ENCODE measurements at regions not wholly inside any gene's neighbourhood (a gene's known extent, or its start where the extent isn't known, plus 50 kb on each side); places are given as distances from the start of the nearest gene placed in this dataset.
"Not testable (repeated sequence)": the region's sequence is repeated elsewhere in the genome, so short reads cannot be mapped to it uniquely, and the experiment has no call there.

GRCh38 chr7:11252011-11252607 is 278.4 kb downstream of the PHF14 start:
- Mint-ChIP-seq H3K36me3 (ENCODE audit: low read depth) (no peaks in the 10 kb centered on the region), H3K27me3 (no peaks in the 10 kb centered on the region), H3K4me3 (no peak overlapping the region), H3K9me3 (no peaks in the 10 kb centered on the region), H3K4me1 (no peaks in the 10 kb centered on the region), H3K27ac (no peak overlapping the region)
- ChIA-PET POLR2A (no interaction called here), CTCF (no interaction called here)
- DNase-seq: no peak

DNA sequence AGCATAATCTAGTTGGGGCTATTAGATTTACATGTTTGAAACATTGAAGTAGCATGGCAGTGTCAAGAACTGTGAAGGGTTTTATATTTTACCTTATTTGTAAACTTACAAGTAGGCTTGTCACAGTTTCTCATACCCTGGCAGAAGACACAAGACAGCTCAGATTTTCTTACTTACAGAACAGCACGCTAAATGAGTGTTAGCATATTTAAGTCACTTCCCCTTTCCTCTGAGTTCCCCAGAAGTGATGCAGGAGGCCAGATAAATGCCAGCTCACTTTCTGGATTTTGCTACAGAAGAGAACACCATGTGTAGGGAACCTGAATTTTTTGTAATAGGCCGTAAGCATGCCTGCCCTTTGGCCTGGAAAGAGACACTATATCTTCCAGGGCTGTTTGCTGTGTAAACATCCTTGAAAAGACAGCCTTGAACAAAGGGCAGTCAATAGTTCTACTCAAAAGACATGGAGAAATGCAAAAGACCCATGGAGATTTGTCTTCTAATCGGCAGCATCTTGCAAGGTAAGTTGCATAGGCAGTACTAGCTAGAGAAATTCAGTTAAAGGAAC is 279.1 kb downstream of the PHF14 start:
- no peak for DNase-seq
- no peaks in the 10 kb centered on the region for H3K36me3 Mint-ChIP-seq (ENCODE audit: low read depth)
- ChIA-PET POLR2A (no interaction called here), CTCF (no interaction called here)
- H3K27ac Mint-ChIP-seq: no peak overlapping the region
- no peaks in the 10 kb centered on the region for H3K9me3 Mint-ChIP-seq
- no peak overlapping the region for H3K4me3 Mint-ChIP-seq
- H3K27me3 Mint-ChIP-seq: no peaks in the 10 kb centered on the region
- H3K4me1 Mint-ChIP-seq: no peaks in the 10 kb centered on the region

GRCh38 chr7:11256501-11256900 is 282.8 kb downstream of the PHF14 start:
- no peak for DNase-seq
- no peaks in the 10 kb centered on the region for H3K4me1 Mint-ChIP-seq
- peaks cover 4% of the 10 kb centered on the region for H3K27me3 Mint-ChIP-seq
- H3K36me3 Mint-ChIP-seq (ENCODE audit: low read depth): no peaks in the 10 kb centered on the region
- no peak overlapping the region for H3K4me3 Mint-ChIP-seq
- H3K27ac Mint-ChIP-seq: no peak overlapping the region
- POLR2A ChIA-PET: no interaction called here
- CTCF ChIA-PET: no interaction called here
- no peaks in the 10 kb centered on the region for H3K9me3 Mint-ChIP-seq

DNA sequence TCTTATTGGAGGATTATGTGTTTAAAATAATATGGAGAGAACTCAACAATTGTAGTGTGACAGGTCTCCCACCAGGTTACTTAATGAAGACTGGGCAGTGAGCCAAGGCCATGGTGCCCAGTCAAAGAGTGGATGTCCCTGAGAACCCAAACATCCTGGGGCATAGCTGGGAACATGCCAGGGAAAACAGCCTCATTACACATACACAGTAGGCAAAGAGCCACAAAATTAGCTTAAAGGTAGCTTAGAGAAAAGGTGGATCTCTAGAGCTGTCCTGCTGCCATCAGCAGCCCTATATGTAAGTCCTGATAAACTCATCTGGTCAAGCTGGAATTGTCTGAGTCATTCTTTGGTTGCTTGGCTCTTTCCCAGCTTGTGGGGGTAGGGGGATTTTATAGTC is 287.8 kb downstream of the PHF14 start:
- H3K36me3 Mint-ChIP-seq (ENCODE audit: low read depth): no peaks in the 10 kb centered on the region
- no peak for DNase-seq
- H3K27me3 Mint-ChIP-seq: peaks cover 4% of the 10 kb centered on the region
- ChIA-PET POLR2A (no interaction called here), CTCF (no interaction called here)
- no peaks in the 10 kb centered on the region for H3K9me3 Mint-ChIP-seq
- H3K4me1 Mint-ChIP-seq: no peaks in the 10 kb centered on the region
- no peak overlapping the region for H3K27ac Mint-ChIP-seq
- no peak overlapping the region for H3K4me3 Mint-ChIP-seq

DNA sequence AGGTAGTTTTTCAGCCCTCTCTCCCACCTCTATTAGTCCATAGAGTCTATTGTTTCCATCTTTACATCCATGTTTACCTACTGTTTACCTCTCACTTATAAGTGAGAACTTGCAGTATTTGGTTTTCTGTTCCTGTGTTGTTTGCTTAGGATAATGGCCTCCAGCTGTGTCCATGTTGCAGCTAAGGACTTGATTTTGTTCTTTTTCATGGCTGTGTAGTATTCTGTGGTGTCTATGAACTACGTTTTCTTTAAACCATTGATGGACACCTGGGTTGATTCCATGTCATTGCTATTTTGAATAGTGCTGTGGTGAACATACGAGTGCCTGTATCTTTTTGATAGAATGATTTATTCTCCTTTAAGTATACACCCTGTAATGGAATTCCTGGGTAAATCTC is 292.4 kb downstream of the PHF14 start:
- CTCF ChIA-PET: no interaction called here
- Mint-ChIP-seq H3K4me3 (no peak overlapping the region), H3K4me1 (no peaks in the 10 kb centered on the region), H3K27me3 (no peaks in the 10 kb centered on the region), H3K36me3 (ENCODE audit: low read depth) (no peaks in the 10 kb centered on the region), H3K27ac (no peak overlapping the region), H3K9me3 (no peaks in the 10 kb centered on the region)
- no peak for DNase-seq
- POLR2A ChIA-PET: no interaction called here

DNA sequence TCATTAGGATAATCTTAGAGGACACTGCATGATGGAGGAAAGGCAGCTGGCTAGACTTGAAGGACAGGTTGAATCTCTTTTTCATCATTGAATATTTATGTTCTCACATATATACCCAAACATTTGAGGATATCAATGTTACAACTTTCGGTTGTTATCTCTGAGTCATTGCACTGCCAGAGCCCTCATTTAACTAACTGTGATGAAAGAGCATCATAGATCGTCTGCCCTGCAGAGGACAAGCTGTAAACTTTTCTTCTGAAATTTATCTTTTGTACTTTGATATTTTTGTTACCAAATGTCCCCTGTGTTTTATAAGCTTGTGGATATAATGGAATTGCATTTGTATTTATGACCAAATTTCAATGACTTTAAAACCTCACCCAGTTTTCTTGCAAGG is 298.7 kb downstream of the PHF14 start:
- DNase-seq: no peak
- no peaks in the 10 kb centered on the region for H3K9me3 Mint-ChIP-seq
- no peaks in the 10 kb centered on the region for H3K36me3 Mint-ChIP-seq (ENCODE audit: low read depth)
- ChIA-PET POLR2A (no interaction called here), CTCF (no interaction called here)
- H3K27ac Mint-ChIP-seq: no peak overlapping the region
- H3K27me3 Mint-ChIP-seq: no peaks in the 10 kb centered on the region
- H3K4me3 Mint-ChIP-seq: no peak overlapping the region
- H3K4me1 Mint-ChIP-seq: no peaks in the 10 kb centered on the region

DNA sequence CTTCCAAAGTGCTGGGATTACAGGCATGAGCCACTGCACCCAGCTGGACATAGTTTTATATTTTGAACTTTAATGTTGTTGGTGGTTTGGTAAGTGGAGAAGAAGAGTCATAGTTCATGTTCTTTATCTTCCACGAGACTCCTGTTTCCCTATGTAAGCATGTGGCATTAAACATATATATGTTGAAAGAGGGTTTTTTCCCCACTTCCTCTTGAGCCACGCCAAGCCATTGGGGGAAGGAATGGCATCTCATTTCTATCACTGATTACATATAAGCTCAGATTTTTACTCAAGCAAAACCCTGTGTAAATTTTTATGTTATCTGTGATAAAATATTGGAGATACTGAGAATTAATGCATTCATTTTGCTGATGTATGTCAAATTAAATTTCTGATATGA is 300.4 kb downstream of the PHF14 start:
- Mint-ChIP-seq H3K4me3 (no peak overlapping the region), H3K27ac (no peak overlapping the region), H3K9me3 (no peaks in the 10 kb centered on the region), H3K27me3 (no peaks in the 10 kb centered on the region), H3K36me3 (ENCODE audit: low read depth) (no peaks in the 10 kb centered on the region), H3K4me1 (no peaks in the 10 kb centered on the region)
- ChIA-PET POLR2A (no interaction called here), CTCF (no interaction called here)
- DNase-seq: no peak

- Mint-ChIP-seq H3K4me3 (no peak overlapping the region), H3K36me3 (ENCODE audit: low read depth) (no peaks in the 10 kb centered on the region), H3K9me3 (no peaks in the 10 kb centered on the region), H3K4me1 (no peaks in the 10 kb centered on the region), H3K27me3 (no peaks in the 10 kb centered on the region), H3K27ac (no peak overlapping the region)
- CTCF ChIA-PET: no interaction called here
- no peak for DNase-seq
- POLR2A ChIA-PET: no interaction called here
These were observed 308.3 kb downstream of the PHF14 start for GRCh38 chr7:11281953-11282352.

DNA sequence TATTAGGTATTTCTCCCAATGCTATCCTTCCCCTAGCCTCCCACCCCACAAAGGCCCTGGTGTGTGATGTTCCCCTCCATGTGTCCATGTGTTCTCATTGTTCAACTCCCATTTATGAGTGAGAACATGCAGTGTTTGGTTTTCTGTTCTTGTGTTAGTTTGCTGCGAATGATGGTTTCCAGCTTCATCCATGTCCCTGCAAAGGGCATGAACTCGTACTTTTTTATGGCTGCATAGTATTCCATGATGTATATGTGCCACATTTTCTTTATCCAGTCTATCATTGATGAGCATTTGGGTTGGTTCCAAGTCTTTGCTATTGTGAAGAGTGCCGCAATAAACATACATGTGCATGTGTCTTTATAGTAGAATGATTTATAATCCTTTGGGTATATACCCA is 309.9 kb downstream of the PHF14 start:
- POLR2A ChIA-PET; H3K4me1 Mint-ChIP-seq; H3K4me3 Mint-ChIP-seq; H3K9me3 Mint-ChIP-seq; H3K36me3 Mint-ChIP-seq (ENCODE audit: low read depth); H3K27ac Mint-ChIP-seq; H3K27me3 Mint-ChIP-seq; DNase-seq; CTCF ChIA-PET: not testable (repeated sequence)

- H3K27me3 Mint-ChIP-seq: no peaks in the 10 kb centered on the region
- ChIA-PET POLR2A (no interaction called here), CTCF (no interaction called here)
- no peaks in the 10 kb centered on the region for H3K36me3 Mint-ChIP-seq (ENCODE audit: low read depth)
- no peaks in the 10 kb centered on the region for H3K9me3 Mint-ChIP-seq
- H3K4me3 Mint-ChIP-seq: no peak overlapping the region
- no peak overlapping the region for H3K27ac Mint-ChIP-seq
- no peaks in the 10 kb centered on the region for H3K4me1 Mint-ChIP-seq
- no peak for DNase-seq
These were observed 317.2 kb downstream of the PHF14 start for GRCh38 chr7:11290863-11291262.

DNA sequence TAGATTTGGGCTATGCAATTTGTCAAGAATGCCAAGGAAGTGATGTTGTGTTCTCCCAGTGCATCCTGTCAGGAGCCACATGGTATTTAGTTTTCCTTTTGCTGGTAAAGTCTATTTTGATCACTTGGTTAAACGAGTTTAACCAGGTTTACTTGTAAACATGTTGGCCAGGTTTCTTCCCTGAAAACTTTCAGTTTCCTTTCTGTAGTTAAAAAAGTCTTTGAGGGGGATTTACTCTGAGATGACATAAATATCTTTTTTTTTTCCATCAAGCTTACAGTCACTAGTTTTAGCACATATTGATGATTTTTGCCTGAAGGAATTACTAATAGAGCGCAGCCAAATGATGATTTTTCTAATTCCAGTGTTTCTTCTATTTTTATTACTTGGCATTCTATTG is 320.5 kb downstream of the PHF14 start:
- Mint-ChIP-seq H3K9me3 (no peaks in the 10 kb centered on the region), H3K27me3 (no peaks in the 10 kb centered on the region), H3K4me1 (no peaks in the 10 kb centered on the region), H3K36me3 (ENCODE audit: low read depth) (no peaks in the 10 kb centered on the region), H3K4me3 (no peak overlapping the region), H3K27ac (no peak overlapping the region)
- ChIA-PET POLR2A (no interaction called here), CTCF (no interaction called here)
- no peak for DNase-seq

GRCh38 chr7:11294965-11295364 is 321.3 kb downstream of the PHF14 start:
- no peaks in the 10 kb centered on the region for H3K27me3 Mint-ChIP-seq
- no peaks in the 10 kb centered on the region for H3K36me3 Mint-ChIP-seq (ENCODE audit: low read depth)
- H3K4me3 Mint-ChIP-seq: no peak overlapping the region
- CTCF ChIA-PET: no interaction called here
- DNase-seq: no peak
- no peaks in the 10 kb centered on the region for H3K9me3 Mint-ChIP-seq
- POLR2A ChIA-PET: no interaction called here
- H3K4me1 Mint-ChIP-seq: no peaks in the 10 kb centered on the region
- no peak overlapping the region for H3K27ac Mint-ChIP-seq

DNA sequence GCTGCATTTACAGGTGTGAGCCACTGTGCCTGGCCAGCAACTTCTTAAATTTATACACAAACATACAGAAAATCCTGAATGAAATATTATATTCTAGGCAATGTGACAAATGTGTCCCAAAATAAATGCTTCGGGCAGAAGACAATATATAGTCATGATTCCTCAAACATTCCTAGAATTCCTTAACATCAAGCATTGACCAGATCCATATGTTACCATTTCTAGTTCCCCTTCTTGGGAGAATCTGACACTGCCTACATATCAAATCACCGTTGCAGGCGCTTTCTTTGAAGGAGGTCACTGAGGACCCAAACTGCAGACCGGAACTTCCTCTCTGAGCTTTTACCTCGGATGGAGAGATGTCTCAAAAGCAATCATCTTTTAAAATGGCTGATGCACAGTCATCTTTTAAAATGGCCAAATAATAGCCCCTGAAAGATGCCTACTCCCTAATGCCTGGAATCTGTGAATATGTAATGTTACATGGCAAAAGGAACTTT is 323.5 kb downstream of the PHF14 start:
- Mint-ChIP-seq H3K27me3 (no peaks in the 10 kb centered on the region), H3K4me1 (no peaks in the 10 kb centered on the region), H3K4me3 (no peak overlapping the region), H3K9me3 (no peaks in the 10 kb centered on the region), H3K27ac (no peak overlapping the region), H3K36me3 (ENCODE audit: low read depth) (no peaks in the 10 kb centered on the region)
- CTCF ChIA-PET: interaction anchor here (0.6 kb wide), 1 partner anchor 391 kb away, joined by 3 read pairs; no protein-coding TSS in a partner anchor
- POLR2A ChIA-PET: no interaction called here
- DNase-seq: no peak

GRCh38 chr7:11297764-11298163 is 324.1 kb downstream of the PHF14 start:
- H3K4me3 Mint-ChIP-seq: no peak overlapping the region
- CTCF ChIA-PET: no interaction called here

More at GRCh38 chr7:11297764-11298163, 324.1 kb downstream of the PHF14 start:
- H3K27ac Mint-ChIP-seq: no peak overlapping the region
- no peaks in the 10 kb centered on the region for H3K4me1 Mint-ChIP-seq
- no peaks in the 10 kb centered on the region for H3K27me3 Mint-ChIP-seq
- H3K9me3 Mint-ChIP-seq: no peaks in the 10 kb centered on the region
- no peaks in the 10 kb centered on the region for H3K36me3 Mint-ChIP-seq (ENCODE audit: low read depth)
- POLR2A ChIA-PET: no interaction called here
- no peak for DNase-seq

Data from activated CD4-positive, alpha-beta memory T cell treated with anti-CD3 and anti-CD28 coated beads, Interleukin-2, amount 10 ng/mL, durations not matched to agents 7 days and 5 days (primary cell).